Gastrocnemius medialis (tissue), 4 donors: ENCODE measurements at regions not wholly inside any gene's neighbourhood (a gene's known extent, or its start where the extent isn't known, plus 50 kb on each side); places are given as distances from the start of the nearest gene placed in this dataset.

Source experiments
- POLR2A ChIP-seq, 2 donors: fragments of 450-650 bp; IDR thresholded peaks; one replicate each; pipeline ENCODE4 v1.6.1; 2017; ENCODE audit warnings: antibody characterized with exemption in 2 of 2, mild to moderate bottlenecking in 2 of 2, moderate library complexity in 2 of 2
- TF ChIP-seq, protein P1 (sequence below), 5 experiments: fragments of 450-650 bp in 3 of 5; fragments of 200-600 bp in 2 of 5; sonication (generic) in 2 of 5; IDR thresholded peaks in 4 of 5; conservative IDR thresholded peaks in 1 of 5; 1 replicate in 4 of 5; 2 replicates in 1 of 5; pipeline ENCODE4 v1.5.1; 2016 to 2019; ENCODE audit warnings: antibody characterized with exemption in 5 of 5, mild to moderate bottlenecking in 3 of 5, moderate library complexity in 3 of 5

DNA sequence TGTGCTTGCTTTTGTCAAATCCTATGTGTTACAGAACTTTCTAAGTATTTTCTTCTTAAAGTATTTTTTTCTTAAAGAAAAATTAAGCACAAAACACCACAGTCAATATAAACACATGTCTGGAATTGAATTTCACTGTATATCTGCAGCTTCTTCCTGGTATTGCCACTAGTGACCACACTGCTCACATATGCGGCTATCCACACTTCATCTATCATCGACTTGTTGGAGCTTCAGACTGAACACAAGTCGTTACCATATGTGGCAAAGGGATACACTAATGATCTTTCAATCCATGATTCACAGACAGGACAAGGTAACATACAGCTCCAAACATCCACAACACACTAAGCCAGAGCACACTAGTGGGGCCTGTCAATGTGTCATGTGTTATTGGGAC, 498.4 kb upstream of the ARGLU1 start:
- TF ChIP-seq, protein P1, sequence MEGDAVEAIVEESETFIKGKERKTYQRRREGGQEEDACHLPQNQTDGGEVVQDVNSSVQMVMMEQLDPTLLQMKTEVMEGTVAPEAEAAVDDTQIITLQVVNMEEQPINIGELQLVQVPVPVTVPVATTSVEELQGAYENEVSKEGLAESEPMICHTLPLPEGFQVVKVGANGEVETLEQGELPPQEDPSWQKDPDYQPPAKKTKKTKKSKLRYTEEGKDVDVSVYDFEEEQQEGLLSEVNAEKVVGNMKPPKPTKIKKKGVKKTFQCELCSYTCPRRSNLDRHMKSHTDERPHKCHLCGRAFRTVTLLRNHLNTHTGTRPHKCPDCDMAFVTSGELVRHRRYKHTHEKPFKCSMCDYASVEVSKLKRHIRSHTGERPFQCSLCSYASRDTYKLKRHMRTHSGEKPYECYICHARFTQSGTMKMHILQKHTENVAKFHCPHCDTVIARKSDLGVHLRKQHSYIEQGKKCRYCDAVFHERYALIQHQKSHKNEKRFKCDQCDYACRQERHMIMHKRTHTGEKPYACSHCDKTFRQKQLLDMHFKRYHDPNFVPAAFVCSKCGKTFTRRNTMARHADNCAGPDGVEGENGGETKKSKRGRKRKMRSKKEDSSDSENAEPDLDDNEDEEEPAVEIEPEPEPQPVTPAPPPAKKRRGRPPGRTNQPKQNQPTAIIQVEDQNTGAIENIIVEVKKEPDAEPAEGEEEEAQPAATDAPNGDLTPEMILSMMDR (IDR thresholded peaks at IDR 0.05 in 4 of 5, conservative IDR thresholded peaks at IDR 0.05 in 1 of 5) = no peak
- no peak for TF ChIP-seq POLR2A (IDR thresholded peaks at IDR 0.05)
